PC-9 (cell line): ENCODE measurements at regions not wholly inside any gene's neighbourhood (a gene's known extent, or its start where the extent isn't known, plus 50 kb on each side); places are given as distances from the start of the nearest gene placed in this dataset.

Experiments used
- BruUV-seq: library from RNA; stranded (reverse); fragments of 400-500 nt; replicated peaks from 2 replicates; lab custom pipeline; 2021; lab: Mats Ljungman, UMichigan
- CTCF ChIA-PET: fragments of 300-600 bp; sonication (Branson Sonifier 250); formaldehyde crosslinking; loops from one replicate; lab custom pipeline; 2022; ENCODE audit warnings: antibody characterized with exemption; lab: Charles Lee
- POLR2A ChIA-PET: fragments of 300-600 bp; sonication (Branson Sonifier 250); formaldehyde crosslinking; loops from one replicate; lab custom pipeline; 2022; ENCODE audit warnings: antibody characterized with exemption; ENCODE audit not compliant: unreplicated experiment; lab: Charles Lee
- DNase-seq, 2 experiments: peaks; one replicate each; pipeline versions ENCODE4 v3.0.0 to v3.0.0-alpha.2; 2015 to 2022; ENCODE audit warnings: mixed read lengths in 1 of 2
- H2AFZ ChIP-seq: fragments of 200-600 bp; sonication (generic); 2 replicates; pipeline ENCODE4 v1.8.1; 2017; ENCODE audit warnings: antibody characterized with exemption
- H3F3A ChIP-seq: fragments of 200-600 bp; sonication (generic); 2 replicates; pipeline ENCODE4 v1.8.1; 2017; ENCODE audit warnings: antibody characterized with exemption, mild to moderate bottlenecking, low read depth; ENCODE audit not compliant: insufficient read depth
- H3K27ac ChIP-seq: fragments of 200-600 bp; sonication (generic); 2 replicates; pipeline ENCODE4 v1.6.1; 2016; ENCODE audit warnings: mixed run types
- H3K27me3 ChIP-seq: fragments of 200-600 bp; sonication (generic); 2 replicates; pipeline ENCODE4 v1.6.1; 2016; ENCODE audit warnings: low read depth, mixed run types; ENCODE audit not compliant: insufficient read depth
- H3K36me3 ChIP-seq: fragments of 200-600 bp; sonication (generic); 2 replicates; pipeline ENCODE4 v1.6.1; 2016; ENCODE audit warnings: low read depth, mixed run types
- H3K4me1 ChIP-seq: fragments of 200-600 bp; sonication (generic); replicated peaks from 2 replicates; pipeline ENCODE4 v1.6.1; 2016; ENCODE audit warnings: mixed run types; ENCODE audit not compliant: insufficient read depth
- H3K4me2 ChIP-seq: fragments of 200-600 bp; sonication (generic); 2 replicates; pipeline ENCODE4 v1.6.1; 2017; ENCODE audit warnings: mixed run types
- H3K4me3 ChIP-seq: fragments of 200-600 bp; sonication (generic); 2 replicates; pipeline ENCODE4 v1.6.1; 2016; ENCODE audit warnings: mixed run types
- H3K79me2 ChIP-seq: fragments of 200-600 bp; sonication (generic); 2 replicates; pipeline ENCODE4 v1.6.1; 2017; ENCODE audit warnings: low read depth, mixed run types
- H3K9me2 ChIP-seq: fragments of 200-600 bp; sonication (generic); 2 replicates; pipeline ENCODE4 v1.8.1; 2017; ENCODE audit warnings: mild to moderate bottlenecking; ENCODE audit not compliant: insufficient read depth
- H3K9me3 ChIP-seq: fragments of 200-600 bp; sonication (generic); 2 replicates; pipeline ENCODE4 v1.8.1; 2016; ENCODE audit warnings: low read depth; ENCODE audit not compliant: insufficient read depth
- H4K20me1 ChIP-seq: fragments of 200-600 bp; sonication (generic); 2 replicates; pipeline ENCODE4 v1.8.1; 2017; ENCODE audit not compliant: insufficient read depth
- EZH2 ChIP-seq: fragments of 200-600 bp; sonication (generic); IDR thresholded peaks from 2 replicates; pipeline ENCODE4 v1.8.0; 2017; ENCODE audit warnings: antibody characterized with exemption, low read depth
- intact Hi-C: fragments of 100-400 bp; cut with micrococcal nuclease; formaldehyde crosslinking; loops from one replicate; pipeline ENCODE4 v1.10.0; 2022; ENCODE audit not compliant: unreplicated experiment
- TF ChIP-seq, protein P1 (sequence below): fragments of 200-600 bp; sonication (generic); conservative IDR thresholded peaks from 2 replicates; pipeline ENCODE4 v1.6.1; 2017; ENCODE audit warnings: mixed run types, antibody characterized with exemption, mild to moderate bottlenecking, moderate library complexity

DNA sequence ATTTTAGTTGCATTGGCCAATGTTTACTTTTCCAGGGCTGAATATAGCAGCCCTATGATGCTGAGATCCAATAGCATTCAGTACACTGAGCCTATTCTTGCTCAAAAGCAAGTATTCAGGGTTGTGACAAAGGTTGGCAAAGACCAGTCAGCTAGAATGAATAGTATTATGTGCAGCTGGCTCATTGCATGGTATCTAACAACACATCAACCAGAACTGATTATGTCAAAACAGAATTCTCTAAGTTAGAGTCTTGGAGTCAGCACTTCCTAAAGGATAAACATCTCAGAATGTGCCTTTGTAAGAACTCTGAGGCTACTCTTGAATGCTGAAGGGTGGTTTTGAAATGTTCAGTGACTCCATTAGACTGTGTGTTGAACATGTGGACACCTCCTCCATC lies 774.5 kb upstream of the RGMB start:
- H4K20me1 ChIP-seq = no peaks in the 10 kb centered on the region
- BruUV-seq = no TSS peak
- CTCF ChIA-PET = no interaction called here
- no peak overlapping the region for H2AFZ ChIP-seq
- H3K9me3 ChIP-seq = no peaks in the 10 kb centered on the region
- H3K27ac ChIP-seq = no peak overlapping the region
- no peaks in the 10 kb centered on the region for H3K79me2 ChIP-seq
- no peaks in the 10 kb centered on the region for H3F3A ChIP-seq
- no peak overlapping the region for H3K4me2 ChIP-seq
- H3K4me1 ChIP-seq = no peaks in the 10 kb centered on the region
- DNase-seq = no peak
- intact Hi-C loops = no loop called here
- H3K4me3 ChIP-seq = no peak overlapping the region
- H3K36me3 ChIP-seq = no peaks in the 10 kb centered on the region
- peaks cover 8% of the 10 kb centered on the region; the same call in 1 of the 2 replicates for H3K9me2 ChIP-seq
- TF ChIP-seq, protein P1, sequence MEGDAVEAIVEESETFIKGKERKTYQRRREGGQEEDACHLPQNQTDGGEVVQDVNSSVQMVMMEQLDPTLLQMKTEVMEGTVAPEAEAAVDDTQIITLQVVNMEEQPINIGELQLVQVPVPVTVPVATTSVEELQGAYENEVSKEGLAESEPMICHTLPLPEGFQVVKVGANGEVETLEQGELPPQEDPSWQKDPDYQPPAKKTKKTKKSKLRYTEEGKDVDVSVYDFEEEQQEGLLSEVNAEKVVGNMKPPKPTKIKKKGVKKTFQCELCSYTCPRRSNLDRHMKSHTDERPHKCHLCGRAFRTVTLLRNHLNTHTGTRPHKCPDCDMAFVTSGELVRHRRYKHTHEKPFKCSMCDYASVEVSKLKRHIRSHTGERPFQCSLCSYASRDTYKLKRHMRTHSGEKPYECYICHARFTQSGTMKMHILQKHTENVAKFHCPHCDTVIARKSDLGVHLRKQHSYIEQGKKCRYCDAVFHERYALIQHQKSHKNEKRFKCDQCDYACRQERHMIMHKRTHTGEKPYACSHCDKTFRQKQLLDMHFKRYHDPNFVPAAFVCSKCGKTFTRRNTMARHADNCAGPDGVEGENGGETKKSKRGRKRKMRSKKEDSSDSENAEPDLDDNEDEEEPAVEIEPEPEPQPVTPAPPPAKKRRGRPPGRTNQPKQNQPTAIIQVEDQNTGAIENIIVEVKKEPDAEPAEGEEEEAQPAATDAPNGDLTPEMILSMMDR = no peak
- no peak for TF ChIP-seq EZH2
- POLR2A ChIA-PET = no interaction called here
- no peaks in the 10 kb centered on the region for H3K27me3 ChIP-seq

DNA sequence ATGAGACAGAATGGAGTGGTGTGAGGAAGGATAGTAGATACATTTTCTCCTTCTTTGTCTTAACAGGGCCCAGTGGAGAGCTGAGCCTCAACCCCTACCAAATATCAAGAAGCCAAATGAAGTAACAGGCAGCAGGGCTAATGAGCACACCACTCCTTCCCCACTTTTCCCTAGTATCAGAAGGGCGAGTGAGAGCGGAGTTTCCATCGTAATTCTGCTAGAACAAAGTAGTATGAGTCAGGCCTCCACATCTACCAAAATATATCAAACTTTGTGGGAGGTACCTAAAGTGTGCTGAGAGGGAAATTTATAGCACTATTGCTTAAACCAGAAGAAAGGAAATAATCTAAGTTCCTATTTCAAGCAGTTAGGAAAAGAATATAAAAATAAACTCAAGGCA lies 769.0 kb upstream of the RGMB start:
- Histone ChIP-seq H3K9me3 (no peaks in the 10 kb centered on the region), H3K9me2 (peaks cover 8% of the 10 kb centered on the region; the same call in 1 of the 2 replicates), H3K27ac (no peak overlapping the region), H3K4me1 (no peaks in the 10 kb centered on the region), H3K27me3 (no peaks in the 10 kb centered on the region), H3K79me2 (no peaks in the 10 kb centered on the region), H3K36me3 (no peaks in the 10 kb centered on the region), H4K20me1 (no peaks in the 10 kb centered on the region), H2AFZ (no peak overlapping the region), H3K4me3 (no peak overlapping the region), H3F3A (no peaks in the 10 kb centered on the region), H3K4me2 (no peak overlapping the region)
- BruUV-seq = no TSS peak
- DNase-seq = no peak
- CTCF ChIA-PET = no interaction called here
- POLR2A ChIA-PET = no interaction called here
- TF ChIP-seq, protein P1 = no peak
- TF ChIP-seq EZH2 = no peak
- intact Hi-C loops = no loop called here

DNA sequence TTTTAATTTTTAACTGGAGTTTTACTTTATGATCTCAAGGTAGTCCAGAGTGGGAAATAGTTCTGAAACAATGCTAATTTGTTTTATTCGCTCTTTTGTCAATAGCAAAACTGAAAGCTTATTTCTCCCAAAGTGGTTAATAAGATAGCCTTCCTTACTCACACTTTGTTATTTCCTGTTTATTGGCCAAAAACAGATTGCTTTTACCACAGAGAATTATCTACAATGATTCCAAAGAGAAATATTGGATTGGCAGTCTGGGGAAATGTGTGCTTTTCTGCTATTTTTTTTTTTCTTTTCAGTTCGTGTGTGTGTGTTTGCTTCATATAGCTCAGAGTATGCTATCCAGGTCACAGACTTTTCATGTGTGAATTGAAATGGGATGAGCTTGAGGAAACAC lies 756.7 kb upstream of the RGMB start:
- H3K4me2 ChIP-seq = no peak overlapping the region
- BruUV-seq = no TSS peak

More for the DNA sequence above, 756.7 kb upstream of the RGMB start:
- ChIA-PET CTCF (no interaction called here), POLR2A (no interaction called here)
- no peak overlapping the region for H3K27ac ChIP-seq
- no peak overlapping the region for H2AFZ ChIP-seq
- no peak for TF ChIP-seq EZH2
- TF ChIP-seq, protein P1 = no peak
- intact Hi-C loops = no loop called here
- H3K36me3 ChIP-seq = no peaks in the 10 kb centered on the region
- no peaks in the 10 kb centered on the region; the same call in 1 of the 2 replicates for H3K9me2 ChIP-seq
- H3K9me3 ChIP-seq = no peaks in the 10 kb centered on the region
- H4K20me1 ChIP-seq = no peaks in the 10 kb centered on the region
- H3K79me2 ChIP-seq = no peaks in the 10 kb centered on the region
- no peaks in the 10 kb centered on the region for H3K4me1 ChIP-seq
- no peaks in the 10 kb centered on the region for H3K27me3 ChIP-seq
- DNase-seq = no peak
- H3K4me3 ChIP-seq = no peak overlapping the region
- H3F3A ChIP-seq = no peaks in the 10 kb centered on the region
